ENCODE measurements at regions not wholly inside any gene's neighbourhood (a gene's known extent, or its start where the extent isn't known, plus 50 kb on each side); places are given as distances from the start of the nearest gene placed in this dataset.

- H3K9me3 ChIP-seq, result no peaks in the 10 kb centered on the region
- no peaks in the 10 kb centered on the region for H3K27me3 ChIP-seq (ENCODE audit: insufficient read depth in 3 of 3, low read length in 2 of 3)
- TF ChIP-seq CTCF (IDR thresholded peaks at IDR 0.05), result no peak
- intact Hi-C loops (cut with DNase I), result no loop called here
- 55 to 78% (median 64%) methylated on average over 5 of the region's 5 CpGs for WGBS, 3 donors
- no peak overlapping the region for H3K27ac ChIP-seq
- no peak for DNase-seq
- no peak for ATAC-seq
- no peak overlapping the region for H3K4me3 ChIP-seq
- no peaks in the 10 kb centered on the region for H3K36me3 ChIP-seq (ENCODE audit: insufficient read depth in 1 of 2, low read depth in 1 of 2)
- H3K4me1 ChIP-seq, result no peaks in the 10 kb centered on the region
Observed at GRCh38 chr2:22596306-22596705, 788.7 kb upstream of the KLHL29 start.

- no peaks in the 10 kb centered on the region for H3K9me3 ChIP-seq
- no peak for TF ChIP-seq CTCF (IDR thresholded peaks at IDR 0.05)
- intact Hi-C loops (cut with DNase I), result no loop called here
- DNase-seq (no peak), ATAC-seq (no peak)
- WGBS, 3 donors, result 40 to 50% (median 42%) methylated on average over 2 of the region's 2 CpGs
- H3K27ac ChIP-seq, result no peak overlapping the region
- H3K4me3 ChIP-seq, result no peak overlapping the region
- no peaks in the 10 kb centered on the region for H3K36me3 ChIP-seq (ENCODE audit: insufficient read depth in 1 of 2, low read depth in 1 of 2)
- no peaks in the 10 kb centered on the region for H3K27me3 ChIP-seq (ENCODE audit: insufficient read depth in 3 of 3, low read length in 2 of 3)
- no peaks in the 10 kb centered on the region for H3K4me1 ChIP-seq
Observed at GRCh38 chr2:22600156-22600555, 784.8 kb upstream of the KLHL29 start.

- 59 to 64% (median 64%) methylated on average over 1 of the region's 1 CpG for WGBS, 3 donors
- intact Hi-C loops (cut with DNase I), result no loop called here
- H3K9me3 ChIP-seq, result no peaks in the 10 kb centered on the region
- no peaks in the 10 kb centered on the region for H3K4me1 ChIP-seq
- DNase-seq (no peak), ATAC-seq (no peak)
- H3K36me3 ChIP-seq (ENCODE audit: insufficient read depth in 1 of 2, low read depth in 1 of 2), result no peaks in the 10 kb centered on the region
- TF ChIP-seq CTCF (IDR thresholded peaks at IDR 0.05), result no peak
- no peaks in the 10 kb centered on the region for H3K27me3 ChIP-seq (ENCODE audit: insufficient read depth in 3 of 3, low read length in 2 of 3)
- no peak overlapping the region for H3K4me3 ChIP-seq
- no peak overlapping the region for H3K27ac ChIP-seq
Observed at GRCh38 chr2:22600999-22601398, 784.0 kb upstream of the KLHL29 start.

- intact Hi-C loops (cut with DNase I), result no loop called here
- no peaks in the 10 kb centered on the region for H3K36me3 ChIP-seq (ENCODE audit: insufficient read depth in 1 of 2, low read depth in 1 of 2)
- H3K9me3 ChIP-seq, result no peaks in the 10 kb centered on the region
- no peaks in the 10 kb centered on the region for H3K27me3 ChIP-seq (ENCODE audit: insufficient read depth in 3 of 3, low read length in 2 of 3)
- WGBS, 3 donors, result 64 to 76% (median 70%) methylated on average over 4 of the region's 4 CpGs
- no peak for DNase-seq
- ATAC-seq, result no peak
- no peak for TF ChIP-seq CTCF (IDR thresholded peaks at IDR 0.05)
- H3K4me3 ChIP-seq, result no peak overlapping the region
- H3K27ac ChIP-seq, result no peak overlapping the region
- H3K4me1 ChIP-seq, result no peaks in the 10 kb centered on the region
Observed at GRCh38 chr2:22604136-22604535, 780.8 kb upstream of the KLHL29 start.

GRCh38 chr2:22616031-22616430 lies 768.9 kb upstream of the KLHL29 start:
- intact Hi-C loops (cut with DNase I), result no loop called here
- TF ChIP-seq CTCF (IDR thresholded peaks at IDR 0.05), result no peak
- no peaks in the 10 kb centered on the region for H3K4me1 ChIP-seq
- DNase-seq (no peak), ATAC-seq (no peak)
- H3K27me3 ChIP-seq (ENCODE audit: insufficient read depth in 3 of 3, low read length in 2 of 3), result no peaks in the 10 kb centered on the region
- H3K4me3 ChIP-seq, result no peak overlapping the region
- H3K9me3 ChIP-seq, result no peaks in the 10 kb centered on the region
- H3K36me3 ChIP-seq (ENCODE audit: insufficient read depth in 1 of 2, low read depth in 1 of 2), result no peaks in the 10 kb centered on the region
- WGBS, 3 donors, result 78 to 90% methylated on average over 3 of the region's 3 CpGs; no CpG with 5 or more reads in 1 of the 3 donors
- H3K27ac ChIP-seq, result no peak overlapping the region

Data from psoas muscle (tissue), 7 donors.